GM12878 (cell line): ENCODE measurements at regions not wholly inside any gene's neighbourhood (a gene's known extent, or its start where the extent isn't known, plus 50 kb on each side); places are given as distances from the start of the nearest gene placed in this dataset.

Experiments
- ATAC-seq: fragments of 200-7000 bp; cut with Tn5 transposase; 3 replicates; pipeline ENCODE4 v1.9.1; 2020; ENCODE audit warnings: mild to moderate bottlenecking, moderate library complexity
- BruUV-seq: library from RNA; stranded (reverse); fragments of 400-500 nt; replicated peaks from 2 replicates; lab custom pipeline; 2021; lab: Mats Ljungman, UMichigan
- CTCF ChIA-PET: fragments of 300-600 bp; sonication (Branson Sonifier 250); formaldehyde crosslinking; extraction: SDS; loops from one replicate; lab custom pipeline; 2021; ENCODE audit warnings: inconsistent platforms; lab: Yijun Ruan, JAX
- POLR2A ChIA-PET: fragments of 350-600 bp; formaldehyde crosslinking; extraction: SDS; loops from one replicate; lab custom pipeline; 2021; ENCODE audit warnings: inconsistent platforms; lab: Charles Lee
- RAD21 ChIA-PET: fragments of 300-600 bp; sonication (Branson Sonifier 250); formaldehyde crosslinking; loops from one replicate; lab custom pipeline; 2023; ENCODE audit warnings: antibody characterized with exemption; ENCODE audit not compliant: unreplicated experiment; lab: Charles Lee
- SMC1A ChIA-PET: fragments of 300-600 bp; sonication (Branson Sonifier 250); formaldehyde crosslinking; loops from one replicate; lab custom pipeline; 2023; ENCODE audit not compliant: unreplicated experiment, uncharacterized antibody; lab: Charles Lee
- DNase-seq: peaks from one replicate; pipeline ENCODE4 v3.0.0-alpha.2; 2011; ENCODE audit warnings: low read depth, low spot score
- FAIRE-seq: peaks from 3 replicates; lab custom pipeline; 2011; peaks lifted over from hg19 to GRCh38; lab: Jason Lieb, UNC
- H2AFZ ChIP-seq: 2 replicates; pipeline ENCODE4 v1.6.0; 2011; ENCODE audit warnings: low read depth, low read length, control low read depth; ENCODE audit not compliant: control insufficient read depth
- H3K27ac ChIP-seq: 2 replicates; pipeline ENCODE4 v1.5.1; 2011; ENCODE audit warnings: control low read depth; ENCODE audit not compliant: control insufficient read depth, insufficient read depth
- H3K27me3 ChIP-seq, 2 experiments: replicated peaks in 1 of 2; 2 replicates each; pipeline versions ENCODE4 v1.6.0 to v1.6.1; 2011; ENCODE audit warnings: low read length in 1 of 2; ENCODE audit not compliant: control insufficient read depth in 2 of 2, insufficient read depth in 2 of 2
- H3K36me3 ChIP-seq, 2 experiments: 2 replicates each; pipeline ENCODE4 v1.5.1; 2011; ENCODE audit warnings: low read length in 1 of 2; ENCODE audit not compliant: control insufficient read depth in 2 of 2, insufficient read depth in 2 of 2
- H3K4me1 ChIP-seq: 2 replicates; pipeline ENCODE4 v1.6.1; 2011; ENCODE audit warnings: mild to moderate bottlenecking, low read length, moderate library complexity, mixed read lengths; ENCODE audit not compliant: control insufficient read depth, insufficient read depth
- H3K4me2 ChIP-seq: 2 replicates; pipeline ENCODE4 v1.6.0; 2011; ENCODE audit warnings: control low read depth; ENCODE audit not compliant: control insufficient read depth, insufficient read depth
- H3K4me3 ChIP-seq: fragments of 200-600 bp; sonication (generic); 2 replicates; pipeline ENCODE4 v1.5.1; 2016
- H3K79me2 ChIP-seq: 2 replicates; pipeline ENCODE4 v1.6.0; 2011; ENCODE audit warnings: low read length; ENCODE audit not compliant: control insufficient read depth, insufficient read depth
- H3K9ac ChIP-seq: 2 replicates; pipeline ENCODE4 v1.8.0; 2011; ENCODE audit warnings: low read length, control low read depth, mixed read lengths; ENCODE audit not compliant: control insufficient read depth, insufficient read depth
- H3K9me3 ChIP-seq: replicated peaks from 3 replicates; pipeline ENCODE4 v1.5.1; 2011; ENCODE audit warnings: mild to moderate bottlenecking, low read length; ENCODE audit not compliant: control insufficient read depth, insufficient read depth
- H4K20me1 ChIP-seq: 2 replicates; pipeline ENCODE4 v1.6.0; 2011; ENCODE audit not compliant: control insufficient read depth, insufficient read depth
- ATF2 ChIP-seq: IDR thresholded peaks from 2 replicates; pipeline ENCODE4 v1.6.1; 2012; ENCODE audit warnings: low read length, inconsistent platforms
- BRCA1 ChIP-seq: IDR thresholded peaks from 2 replicates; pipeline ENCODE4 v1.6.1; 2011; ENCODE audit warnings: low read depth, low read length, improper control_type of control experiment
- CHD1 ChIP-seq: IDR thresholded peaks from 2 replicates; pipeline ENCODE4 v1.6.1; 2012; ENCODE audit warnings: low read depth, low read length, improper control_type of control experiment
- KAT2A ChIP-seq: conservative IDR thresholded peaks from 2 replicates; pipeline ENCODE4 v1.6.1; 2011; ENCODE audit warnings: low read depth, low read length; ENCODE audit not compliant: control insufficient read depth
- MEF2A ChIP-seq: IDR thresholded peaks from 2 replicates; pipeline ENCODE4 v1.6.1; 2011; ENCODE audit warnings: low read depth, mild to moderate bottlenecking, low read length, moderate library complexity; ENCODE audit not compliant: insufficient read depth
- ZBTB33 ChIP-seq: fragments of 450-650 bp; IDR thresholded peaks from 2 replicates; pipeline ENCODE4 v1.6.1; 2017; ENCODE audit warnings: mild to moderate bottlenecking
- WGBS: methylation state at CpG from one replicate; pipeline ENCODE4 v1.1.6; 2016; ENCODE audit warnings: low lambda C conversion rate; ENCODE audit not compliant: insufficient replicate concordance, insufficient coverage; ENCODE audit errors: missing lambda C conversion rate; 5-methylcytosine and 5-hydroxymethylcytosine counted together
- in situ Hi-C: fragments of 300-500 bp; cut with MboI; formaldehyde crosslinking; loops from 9 replicates; pipeline ENCODE4 v1.14.3; 2018; ENCODE audit warnings: mixed read lengths
- intact Hi-C: fragments of 100-400 bp; cut with micrococcal nuclease; formaldehyde crosslinking; loops from one replicate; pipeline ENCODE4 v1.14.2; 2022; ENCODE audit not compliant: unreplicated experiment

GRCh38 chr3:127426444-127427153, 138.8 kb upstream of the PRR20G start:
- BruUV-seq = no TSS peak
- TF ChIP-seq ATF2 (no peak), CHD1 (no peak), ZBTB33 (no peak), KAT2A (no peak), BRCA1 (no peak), MEF2A (no peak)

More at GRCh38 chr3:127426444-127427153, 138.8 kb upstream of the PRR20G start:
- Histone ChIP-seq H3K9ac (no peak overlapping the region), H3K4me2 (no peak overlapping the region), H3K4me1 (no peaks in the 10 kb centered on the region), H2AFZ (no peak overlapping the region), H3K9me3 (no peaks in the 10 kb centered on the region), H3K4me3 (no peak overlapping the region), H3K79me2 (no peaks in the 10 kb centered on the region), H3K27ac (no peak overlapping the region), H4K20me1 (no peaks in the 10 kb centered on the region; the same call in 1 of the 2 replicates), H3K27me3 (peaks cover 2 to 4% of the 10 kb centered on the region in 2 experiments), H3K36me3 (no peaks in the 10 kb centered on the region)
- SMC1A ChIA-PET = no interaction called here
- POLR2A ChIA-PET = no interaction called here
- RAD21 ChIA-PET = no interaction called here
- no peak for DNase-seq
- CTCF ChIA-PET = interaction anchor here (0.8 to 1.3 kb wide), 3 partner anchors 21 to 671 kb away, joined by 3 read pairs; no protein-coding TSS in a partner anchor
- no peak for FAIRE-seq
- WGBS = 18% methylated on average over 18 of the region's 18 CpGs
- in situ Hi-C loops = no loop called here
- intact Hi-C loops = no loop called here
- no peak for ATAC-seq
